GM03348 (cell line): ENCODE measurements at regions not wholly inside any gene's neighbourhood (a gene's known extent, or its start where the extent isn't known, plus 50 kb on each side); places are given as distances from the start of the nearest gene placed in this dataset.

Experiments used
- DNase-seq: peaks from one replicate; pipeline ENCODE4 v3.0.0; 2012; ENCODE audit warnings: low spot score

DNA sequence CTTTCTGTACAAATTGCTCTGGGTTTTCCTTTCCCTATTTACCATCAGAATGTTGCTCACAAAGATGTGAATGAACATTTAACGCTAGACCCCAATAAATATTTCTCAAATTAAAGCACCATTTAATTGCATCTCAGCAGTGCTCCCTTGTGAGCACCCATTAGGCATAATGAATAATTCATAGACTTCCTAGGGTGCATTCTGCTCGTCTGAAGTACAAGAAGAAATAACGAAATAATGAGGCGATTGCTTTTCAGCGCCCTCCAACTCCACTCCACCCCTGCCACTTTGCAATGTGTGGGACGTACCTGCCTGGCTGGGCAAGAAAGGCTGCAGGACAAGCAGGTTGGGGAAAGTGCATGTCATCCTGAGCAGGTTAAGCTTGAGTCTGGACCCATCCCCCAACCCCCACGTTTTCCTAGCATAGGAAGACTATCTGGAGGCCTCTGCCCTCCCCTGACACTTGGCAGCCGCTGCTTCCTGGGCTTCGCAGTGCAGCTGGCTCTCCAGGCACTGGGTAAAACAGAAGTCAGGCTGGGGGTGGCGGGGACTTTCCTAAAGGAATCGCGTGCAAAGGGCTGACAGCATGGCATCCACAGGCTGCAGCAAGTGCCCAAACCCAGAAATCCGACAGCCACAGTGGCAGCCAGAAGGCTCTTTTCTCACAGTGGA is 253.7 kb downstream of the DUSP6 start:
- no peak for DNase-seq

DNA sequence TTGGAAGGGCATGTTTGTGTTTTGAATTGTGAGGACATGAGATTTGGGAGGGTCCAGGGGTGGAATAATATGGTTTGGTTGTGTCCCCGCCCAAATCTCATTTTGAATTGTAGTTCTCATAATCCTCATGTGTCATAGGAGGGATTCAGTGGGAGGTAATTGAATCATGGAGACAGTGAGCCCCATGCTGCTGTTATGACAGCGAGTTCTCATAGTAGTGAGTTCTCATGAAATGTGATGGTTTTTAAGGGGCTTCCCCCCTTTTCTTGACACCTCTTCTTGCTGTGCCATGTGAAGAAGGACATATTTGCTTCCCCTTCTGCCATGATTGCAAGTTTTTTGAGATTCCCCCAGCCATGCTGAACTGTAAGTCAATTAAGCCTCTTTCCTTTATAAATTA is 260.0 kb downstream of the DUSP6 start:
- DNase-seq, result no peak

DNA sequence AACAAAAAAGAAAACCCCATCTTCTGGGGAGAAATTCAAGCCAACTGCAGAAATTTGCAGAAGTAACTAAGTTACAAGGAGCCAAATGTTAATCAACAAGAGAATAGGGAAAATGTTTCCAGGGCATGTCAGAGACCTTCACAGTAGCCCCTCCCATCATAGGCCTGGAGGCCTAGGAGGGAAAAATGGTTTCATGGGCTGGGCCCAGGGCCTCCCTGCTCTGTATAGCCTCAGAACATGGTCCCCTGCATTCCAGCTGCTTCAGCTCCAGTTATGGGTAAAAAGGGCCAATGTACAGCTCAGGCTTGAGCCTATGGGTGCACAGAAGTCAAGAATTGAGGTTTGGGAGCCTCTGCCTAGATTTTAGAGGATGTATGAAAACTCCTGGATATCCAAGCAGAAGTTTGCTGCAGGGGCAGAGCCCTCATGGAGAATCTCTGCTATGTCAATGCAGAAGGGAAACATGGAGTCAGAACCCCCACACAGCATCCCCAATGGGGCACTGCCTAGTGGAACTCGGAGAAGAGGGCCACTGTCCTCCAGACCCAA is 260.9 kb downstream of the DUSP6 start:
- no peak for DNase-seq

DNA sequence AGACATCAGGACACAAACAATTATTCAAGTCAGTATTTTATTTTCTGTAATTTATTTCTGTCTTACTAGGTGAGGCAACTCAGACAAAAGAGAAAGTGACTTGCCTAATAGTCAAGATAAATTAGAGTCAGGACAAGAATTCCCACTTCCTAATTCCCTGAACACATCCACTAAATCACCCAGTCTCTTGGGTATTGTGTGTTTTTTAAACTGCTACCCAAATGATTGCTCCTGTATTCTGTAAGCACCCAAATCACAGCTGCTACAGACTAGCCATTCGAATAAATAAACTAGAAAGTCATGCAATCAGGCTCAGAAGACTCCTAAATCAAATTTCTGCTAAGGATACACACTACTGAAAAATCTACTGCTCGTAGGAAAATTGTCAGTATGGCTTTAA is 263.0 kb downstream of the DUSP6 start:
- no peak for DNase-seq

DNA sequence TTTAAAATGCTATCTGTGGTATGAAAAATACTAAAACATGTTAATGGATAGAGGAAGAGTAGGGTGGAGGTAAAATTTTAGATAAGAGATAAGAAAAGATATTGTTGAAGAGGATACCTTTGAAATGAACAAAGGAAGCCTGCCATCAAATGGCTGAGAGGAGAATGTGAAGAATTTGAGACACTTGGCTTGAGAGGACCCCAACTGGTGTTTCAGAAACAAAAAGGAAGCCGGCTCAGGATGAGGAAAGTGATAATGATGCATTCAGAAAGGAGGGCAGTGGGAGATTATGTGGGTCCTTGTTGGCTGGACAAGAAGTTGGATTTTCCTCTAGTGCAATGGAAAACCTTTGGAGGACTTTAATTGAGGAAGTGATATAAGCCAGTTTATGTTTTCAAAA is 264.4 kb downstream of the DUSP6 start:
- DNase-seq, result no peak

DNA sequence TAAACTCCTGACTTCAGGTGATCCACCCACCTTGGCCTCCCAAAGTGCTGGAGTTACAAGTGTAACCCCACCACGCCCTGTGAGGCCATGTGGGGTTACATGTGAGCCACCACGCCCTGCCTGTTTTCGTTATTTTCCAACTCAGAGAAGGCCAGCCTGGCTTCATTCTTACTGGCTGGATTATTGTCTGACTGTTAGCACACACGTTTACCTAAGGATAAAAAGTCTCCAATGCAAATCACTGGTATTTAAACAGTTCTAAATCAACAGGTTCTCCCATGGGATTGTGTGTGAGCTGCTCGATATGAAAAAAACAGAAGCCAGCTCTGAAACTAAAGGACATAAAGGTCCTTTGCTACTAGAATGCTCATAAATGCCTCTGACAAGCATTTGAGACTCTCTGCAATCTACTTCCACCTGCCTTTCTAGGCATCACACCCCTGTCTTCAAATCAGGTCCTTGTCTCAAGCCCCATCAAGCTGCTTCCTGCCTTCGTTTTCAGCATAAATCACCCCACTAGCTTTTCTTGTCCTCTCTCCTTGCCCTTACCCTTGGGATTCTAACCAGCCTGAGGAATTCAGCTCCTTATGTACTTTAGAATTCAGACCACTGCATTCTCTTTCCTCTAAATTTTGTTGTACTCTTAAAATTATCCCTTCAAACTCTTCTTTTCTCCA is 265.0 kb downstream of the DUSP6 start:
- DNase-seq, result no peak

DNA sequence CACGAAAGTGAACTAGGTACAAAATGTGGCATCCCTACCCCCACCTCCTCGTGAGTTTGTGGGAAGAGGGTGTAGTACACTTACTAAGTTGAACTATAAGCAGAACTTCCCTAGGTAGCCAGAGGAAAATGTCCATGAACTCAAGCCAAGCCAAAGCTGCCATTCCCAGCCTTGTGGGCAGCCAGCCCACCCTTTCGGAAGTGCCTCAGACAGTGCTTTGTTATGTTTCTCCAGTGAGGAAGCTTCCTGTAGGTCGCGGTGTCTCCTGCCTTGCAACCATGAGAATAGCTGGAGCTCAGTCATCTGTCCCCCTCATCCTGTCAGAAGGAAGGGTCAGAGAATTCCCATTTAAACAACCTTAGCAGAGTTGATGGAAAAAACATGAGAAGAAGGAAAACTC is 266.9 kb downstream of the DUSP6 start:
- no peak for DNase-seq

DNA sequence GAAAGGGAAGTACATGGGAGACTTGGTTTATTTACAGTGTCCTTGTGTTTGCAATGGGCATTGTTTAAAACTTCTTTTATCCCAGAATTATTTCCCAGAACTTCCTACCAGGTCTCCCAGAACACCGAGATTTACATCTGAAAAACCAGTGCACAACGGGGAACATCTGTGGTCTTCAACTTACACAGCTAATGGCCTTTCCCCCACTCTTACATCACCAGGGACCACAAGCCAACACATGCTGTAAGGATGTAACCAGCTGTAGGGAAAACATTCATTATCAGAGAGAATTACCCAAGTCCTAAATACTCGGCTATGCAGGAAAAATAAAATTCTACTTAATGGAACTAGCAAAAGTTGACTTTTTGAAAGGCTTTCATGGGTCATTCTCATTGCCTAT is 267.6 kb downstream of the DUSP6 start:
- peak; percentile 13 for DNase-seq

DNA sequence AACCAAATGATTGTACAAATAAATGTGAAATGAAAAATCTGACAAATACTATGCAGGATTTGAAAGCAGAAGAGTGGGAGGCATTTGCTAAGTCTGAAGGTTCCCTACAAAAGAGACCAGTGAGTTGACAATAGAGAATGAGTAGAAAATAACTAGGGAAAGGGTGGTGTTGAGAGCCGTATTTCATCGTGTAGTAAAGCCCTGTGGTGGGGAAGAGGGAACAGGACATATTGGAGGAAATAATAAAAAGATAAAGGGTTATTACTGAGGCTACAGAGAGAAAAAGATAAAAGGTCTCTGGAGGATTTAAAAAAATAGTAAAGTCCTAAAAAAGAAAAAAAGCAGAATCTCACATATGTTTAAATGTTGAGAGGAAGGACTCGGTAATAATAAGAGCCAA is 268.8 kb downstream of the DUSP6 start:
- no peak for DNase-seq

DNA sequence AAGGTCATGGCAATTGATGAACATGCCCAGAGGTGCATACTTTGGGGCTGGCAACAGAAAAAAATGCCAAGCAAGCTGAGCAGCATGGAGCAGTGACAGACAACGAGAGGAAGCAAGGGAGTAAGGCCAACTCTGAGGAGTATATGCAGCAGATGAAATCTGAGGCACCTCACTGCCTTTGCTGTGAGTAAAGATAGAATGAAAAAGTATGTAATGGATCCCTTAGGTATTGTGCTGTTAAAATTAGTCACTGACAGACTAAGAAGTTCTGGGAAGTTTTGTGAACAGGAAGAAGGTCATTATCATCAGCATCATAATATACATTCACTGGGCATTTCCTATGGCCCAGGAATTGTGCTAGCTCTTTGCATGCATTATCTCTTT is 269.9 kb downstream of the DUSP6 start:
- no peak for DNase-seq

DNA sequence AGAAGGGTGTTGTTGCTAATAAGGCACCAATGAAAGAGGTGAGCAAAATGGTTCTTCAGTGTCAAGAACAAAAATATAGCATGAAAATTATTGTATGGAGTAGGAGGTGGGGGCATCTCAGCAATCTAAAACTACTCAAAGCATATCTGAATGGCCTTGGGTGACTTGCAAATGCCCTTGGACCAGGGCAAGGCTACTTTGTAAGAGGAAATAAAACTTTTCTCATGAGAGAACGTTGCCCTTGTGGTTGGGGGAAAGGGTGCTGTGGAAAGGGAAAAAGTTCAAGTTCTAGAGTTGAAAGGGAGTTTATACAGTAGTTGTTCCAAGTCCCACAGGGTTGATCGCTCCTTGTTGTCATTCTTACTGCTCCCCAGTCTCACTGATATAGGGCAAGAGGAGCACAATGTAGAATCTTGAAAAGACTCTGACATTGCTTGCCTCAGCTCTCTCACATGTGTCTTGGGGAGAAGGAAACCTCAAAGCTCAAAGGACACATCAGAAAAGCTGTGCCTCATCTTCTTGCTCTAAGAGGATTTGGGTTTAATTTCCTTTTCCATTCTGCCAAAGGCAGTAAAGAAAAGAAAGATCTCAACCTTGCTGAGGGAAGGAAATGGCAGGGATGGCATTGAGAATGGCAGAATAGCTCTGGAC is 270.5 kb downstream of the DUSP6 start:
- no peak for DNase-seq

DNA sequence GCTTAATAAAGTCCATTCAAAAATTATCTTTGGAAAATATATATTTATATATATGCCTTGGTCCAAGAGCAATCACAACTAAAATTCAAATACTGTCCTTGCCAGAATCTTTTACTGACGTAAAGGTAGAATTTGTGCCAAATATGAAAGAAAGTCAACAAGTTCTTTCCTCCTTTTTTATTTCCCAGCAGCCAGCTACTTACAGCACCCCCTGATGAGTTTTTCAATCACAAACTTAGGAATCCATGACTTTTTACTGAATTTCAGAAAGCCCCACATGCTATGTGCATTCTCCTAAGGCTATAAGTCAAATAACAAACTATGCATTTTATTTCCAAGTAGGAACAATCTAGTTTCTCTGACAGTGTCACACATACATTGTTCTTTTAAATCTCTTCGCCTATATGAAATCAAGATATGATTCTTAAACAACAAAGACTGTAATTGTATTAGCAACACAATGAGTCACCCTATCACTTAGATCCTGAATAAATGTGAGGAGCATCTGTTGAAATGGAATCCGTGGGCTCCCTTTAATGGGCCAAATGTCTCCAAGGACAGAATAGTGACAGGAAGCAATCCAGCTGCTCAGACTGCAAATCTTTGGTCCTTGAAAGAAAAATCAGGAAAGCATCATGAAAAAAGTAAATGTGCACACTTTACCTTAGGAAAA is 271.4 kb downstream of the DUSP6 start:
- no peak for DNase-seq

DNA sequence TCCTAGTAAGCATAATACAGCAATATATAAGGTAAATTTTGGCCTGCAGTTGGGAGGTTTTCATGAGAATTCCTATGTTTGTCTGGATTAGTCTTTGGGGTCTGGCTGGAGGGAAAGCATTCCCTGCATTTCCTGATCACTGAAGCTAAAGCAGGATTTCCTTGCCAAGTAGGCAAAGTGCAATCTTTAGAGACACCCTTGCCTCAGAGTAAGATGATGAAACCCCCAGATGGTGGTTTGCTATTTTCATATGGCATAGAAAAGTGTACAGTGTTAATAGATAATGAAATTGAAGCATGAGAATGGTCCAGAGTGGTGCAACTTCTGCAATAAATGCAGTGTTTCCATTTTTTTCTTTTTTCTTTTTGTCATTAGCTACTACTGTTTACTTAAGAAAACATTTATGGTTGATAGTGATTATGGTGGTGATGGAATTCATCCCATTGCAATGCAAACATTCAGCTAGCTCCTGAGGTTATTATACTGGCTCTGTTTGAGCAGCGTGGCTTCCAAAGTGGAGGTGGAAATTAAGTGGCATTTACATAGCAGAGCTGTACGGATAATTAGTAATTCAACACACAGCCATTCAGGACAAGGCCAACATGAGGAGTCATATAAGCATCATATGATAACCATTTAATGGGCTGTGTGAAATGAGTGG is 276.3 kb downstream of the DUSP6 start:
- no peak for DNase-seq

DNA sequence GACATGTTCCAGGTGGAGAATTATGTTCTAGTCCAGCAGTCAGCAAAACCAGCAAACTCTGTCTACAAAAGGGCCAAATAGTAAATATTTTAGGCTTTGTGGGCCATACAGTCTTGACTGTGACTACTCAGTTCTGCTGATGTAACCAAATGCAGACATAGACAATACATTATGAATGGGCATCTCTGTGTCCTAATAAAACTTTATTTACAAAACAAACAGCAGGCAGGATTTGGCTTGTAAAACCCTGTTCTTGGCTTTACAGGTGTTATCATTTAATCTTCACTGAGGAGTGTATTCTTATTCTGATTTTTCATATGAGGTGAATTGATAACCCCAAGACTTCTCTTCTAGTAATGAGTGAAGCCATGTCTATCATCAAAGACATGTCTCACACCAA is 278.6 kb downstream of the DUSP6 start:
- DNase-seq, result no peak

DNA sequence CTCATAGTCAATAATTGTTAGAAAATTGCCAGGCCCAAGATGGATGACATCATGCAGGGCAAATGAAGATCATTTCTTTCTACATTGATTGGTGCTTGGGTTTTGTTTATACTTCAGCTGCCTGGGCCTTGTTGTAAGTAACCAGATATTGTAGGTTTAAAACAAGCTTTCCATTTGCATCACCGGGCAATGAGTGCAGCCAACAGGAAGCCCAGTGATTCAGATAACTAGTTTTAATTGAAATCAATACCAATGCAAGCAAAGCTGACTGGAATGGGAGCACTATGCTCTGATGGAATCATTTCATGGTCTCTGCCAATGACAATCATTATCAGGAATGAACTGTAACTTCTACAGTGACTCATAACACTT is 279.3 kb downstream of the DUSP6 start:
- peak; percentile 32 for DNase-seq

DNA sequence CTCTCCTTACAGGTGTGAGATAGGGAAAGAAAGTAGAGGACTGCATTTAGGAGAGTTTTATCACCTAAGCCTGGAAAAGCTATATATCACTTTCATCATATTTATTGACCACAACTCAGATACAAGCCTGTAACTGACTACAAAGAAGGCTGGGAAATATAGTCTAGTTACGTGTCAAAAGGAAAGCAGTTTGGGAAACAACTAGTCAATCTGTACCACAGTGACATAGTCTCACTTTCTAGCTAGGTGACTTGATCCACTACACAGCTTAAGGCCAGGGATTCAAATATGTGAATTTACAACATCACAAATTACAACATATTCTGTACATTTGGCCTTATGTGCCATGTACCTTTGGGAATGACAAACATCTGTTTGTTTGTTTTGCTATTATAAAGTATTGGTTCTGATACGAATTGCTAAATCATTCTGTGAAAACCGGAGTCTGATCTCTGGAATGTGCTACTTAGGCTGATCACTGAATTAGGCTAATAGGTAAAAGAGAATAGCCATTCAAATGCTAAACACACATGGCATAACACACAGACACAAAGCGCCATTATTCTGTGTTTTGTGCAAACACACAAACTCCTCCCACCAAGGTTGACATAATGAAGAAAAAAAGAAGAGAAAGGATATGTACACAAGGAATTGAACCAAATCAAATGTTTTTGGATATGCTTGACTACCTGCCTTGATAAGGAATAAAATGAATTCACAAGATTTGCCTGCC is 279.8 kb downstream of the DUSP6 start:
- no peak for DNase-seq

DNA sequence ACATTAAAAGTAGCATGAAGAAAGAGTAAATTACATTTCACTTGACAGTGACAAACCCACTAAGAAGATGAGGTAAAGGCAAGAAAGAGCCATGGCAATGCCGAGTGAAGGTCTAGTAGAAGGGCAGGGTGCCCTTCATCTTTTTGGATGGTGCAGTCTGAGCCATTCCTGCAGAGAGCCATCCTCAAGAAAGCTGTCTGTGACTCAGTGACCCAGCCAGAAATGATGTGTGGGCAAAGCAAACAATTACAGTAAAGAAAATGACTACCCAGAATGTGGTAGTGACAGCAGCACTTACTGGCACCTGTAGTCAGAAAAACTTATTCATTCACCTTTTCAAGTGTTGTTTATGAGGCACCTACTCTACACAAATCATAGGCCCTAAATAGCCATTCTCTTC is 281.7 kb downstream of the DUSP6 start:
- no peak for DNase-seq

DNA sequence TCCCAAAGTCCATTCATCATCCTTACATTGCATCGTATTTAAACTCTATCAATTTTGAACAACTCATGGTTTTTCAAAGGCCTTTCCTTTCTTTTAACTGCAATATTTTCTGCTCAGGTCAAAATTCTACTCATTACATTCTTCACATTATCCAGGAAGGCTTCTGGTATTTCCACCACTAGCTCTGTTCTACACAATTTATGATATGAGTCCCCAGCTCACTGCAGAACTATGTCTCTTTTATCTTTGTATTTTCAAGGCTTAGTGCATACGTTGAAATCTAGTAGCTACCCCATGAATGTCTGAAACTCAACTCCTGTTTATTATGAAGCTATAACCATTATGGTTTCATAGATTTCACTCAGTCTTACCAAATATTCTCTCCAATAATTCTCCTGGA is 282.9 kb downstream of the DUSP6 start:
- DNase-seq, result no peak

DNA sequence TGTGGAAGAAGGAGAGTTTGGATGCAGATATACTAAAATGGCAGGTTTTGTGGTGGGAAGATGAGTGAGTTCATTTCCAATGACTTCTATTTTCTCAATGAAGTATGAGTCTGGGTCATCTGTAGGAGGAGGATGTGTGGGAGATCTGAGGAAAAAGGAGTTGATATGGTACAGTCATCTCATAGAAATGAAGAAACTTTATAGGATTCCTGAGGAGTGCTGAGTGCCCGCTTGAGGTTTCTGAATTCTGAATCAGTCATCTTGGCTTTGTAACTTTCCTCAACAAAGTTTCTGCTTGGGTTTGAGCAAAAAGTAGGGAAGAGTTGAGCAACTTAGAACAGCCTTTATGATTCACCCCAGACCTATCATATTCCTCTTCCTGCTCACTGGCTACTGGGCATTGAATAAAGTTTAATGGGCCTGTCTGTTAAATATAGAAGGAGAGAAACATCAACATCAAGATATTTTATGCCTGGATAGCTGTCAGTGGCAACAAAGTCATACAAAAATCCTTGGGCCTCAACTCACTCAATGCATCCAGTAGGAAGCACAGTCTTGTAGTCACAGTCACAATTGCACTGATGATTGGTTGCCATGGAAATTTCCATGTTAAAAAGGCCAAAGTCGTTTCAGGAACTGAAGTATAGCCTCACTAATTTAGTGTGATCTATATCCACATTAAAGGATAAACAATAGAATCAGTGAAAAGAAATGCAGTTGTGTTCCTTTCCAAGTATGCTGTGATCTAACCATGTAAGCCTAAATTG is 284.7 kb downstream of the DUSP6 start:
- DNase-seq, result peak; percentile 61

DNA sequence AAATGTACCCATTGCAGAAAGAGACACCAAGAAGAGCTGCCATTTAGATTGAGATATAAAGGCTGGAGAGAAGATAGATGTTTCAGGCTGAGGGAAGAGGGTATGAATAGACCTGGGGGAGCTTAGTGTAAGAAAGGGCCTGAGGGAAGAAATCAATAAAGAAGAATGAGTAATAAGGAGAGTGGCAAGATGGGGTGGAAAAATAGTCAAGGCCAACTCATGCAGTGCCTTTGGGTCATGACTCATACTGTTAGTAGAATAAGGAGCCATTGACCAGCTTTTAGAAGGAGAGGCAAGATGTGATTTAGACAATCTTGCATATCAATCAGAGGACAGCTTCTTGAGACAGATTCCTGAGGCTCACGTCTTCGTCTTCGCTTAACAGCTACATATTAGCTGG is 287.5 kb downstream of the DUSP6 start:
- DNase-seq, result no peak

DNA sequence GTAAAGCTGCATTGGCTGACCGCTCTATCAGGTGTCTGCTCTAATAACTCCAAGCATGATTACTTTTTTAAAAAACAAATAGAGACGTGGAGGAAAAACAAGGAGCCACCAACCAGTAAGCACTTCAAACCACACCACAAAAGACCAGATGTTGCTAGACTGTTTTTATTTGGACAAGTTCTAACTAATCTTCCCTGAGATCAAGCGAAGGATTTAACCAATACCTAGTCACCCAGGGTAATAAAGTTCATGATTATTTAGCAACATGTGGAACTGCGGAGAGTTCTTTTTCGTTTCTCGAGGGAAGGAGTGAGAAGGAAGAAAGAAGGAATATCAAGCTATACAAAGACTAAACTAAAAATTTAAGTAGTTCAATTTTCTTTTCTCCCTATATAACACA is 288.1 kb downstream of the DUSP6 start:
- DNase-seq, result no peak
